HEK293T (cell line): ENCODE measurements at regions not wholly inside any gene's neighbourhood (a gene's known extent, or its start where the extent isn't known, plus 50 kb on each side); places are given as distances from the start of the nearest gene placed in this dataset.

Source experiments
- CTCF ChIA-PET: fragments of 350-600 bp; formaldehyde crosslinking; extraction: SDS; loops from one replicate; lab custom pipeline; 2021; ENCODE audit warnings: antibody characterized with exemption, inconsistent platforms; lab: Yijun Ruan, JAX
- POLR2A ChIA-PET: fragments of 350-600 bp; formaldehyde crosslinking; extraction: SDS; loops from one replicate; lab custom pipeline; 2020; ENCODE audit warnings: antibody characterized with exemption, inconsistent platforms; lab: Yijun Ruan, JAX
- DNase-seq: peaks from one replicate; pipeline ENCODE4 v3.0.0; 2012; ENCODE audit warnings: mixed read lengths; ENCODE audit errors: extremely low spot score
- ARNT ChIP-seq: fragments of 450-650 bp; IDR thresholded peaks from 2 replicates; pipeline ENCODE4 v1.6.1; 2017; ENCODE audit warnings: mild to moderate bottlenecking
- BHLHE40 ChIP-seq: fragments of 450-650 bp; IDR thresholded peaks from 2 replicates; pipeline ENCODE4 v1.6.1; 2016; ENCODE audit warnings: mild to moderate bottlenecking, moderate library complexity, borderline replicate concordance
- CTBP1 ChIP-seq: fragments of 450-650 bp; IDR thresholded peaks from 2 replicates; pipeline ENCODE4 v1.6.1; 2016; ENCODE audit warnings: borderline replicate concordance
- ELF4 ChIP-seq: fragments of 450-650 bp; IDR thresholded peaks from 2 replicates; pipeline ENCODE4 v1.6.1; 2017; ENCODE audit warnings: antibody characterized with exemption
- FOXA1 ChIP-seq: fragments of 450-650 bp; IDR thresholded peaks from 2 replicates; pipeline ENCODE4 v1.6.1; 2016; ENCODE audit warnings: mild to moderate bottlenecking
- FOXK2 ChIP-seq: fragments of 450-650 bp; IDR thresholded peaks from 2 replicates; pipeline ENCODE4 v1.6.1; 2016; ENCODE audit warnings: mild to moderate bottlenecking
- FOXM1 ChIP-seq: fragments of 450-650 bp; IDR thresholded peaks from 2 replicates; pipeline ENCODE4 v1.6.1; 2017; ENCODE audit warnings: mild to moderate bottlenecking, borderline replicate concordance
- HDGF ChIP-seq: fragments of 450-650 bp; IDR thresholded peaks from 2 replicates; pipeline ENCODE4 v1.6.1; 2017; ENCODE audit warnings: antibody characterized with exemption, borderline replicate concordance
- L3MBTL2 ChIP-seq: fragments of 450-650 bp; conservative IDR thresholded peaks from 2 replicates; pipeline ENCODE4 v1.6.1; 2016; ENCODE audit warnings: mild to moderate bottlenecking
- LEF1 ChIP-seq: fragments of 450-650 bp; IDR thresholded peaks from 2 replicates; pipeline ENCODE4 v1.6.1; 2017; ENCODE audit warnings: mild to moderate bottlenecking, borderline replicate concordance
- NFRKB ChIP-seq: fragments of 450-650 bp; IDR thresholded peaks from 2 replicates; pipeline ENCODE4 v1.6.1; 2016; ENCODE audit warnings: mild to moderate bottlenecking, moderate library complexity
- PKNOX1 ChIP-seq: fragments of 450-650 bp; IDR thresholded peaks from 2 replicates; pipeline ENCODE4 v1.6.1; 2016
- SP1 ChIP-seq: fragments of 450-650 bp; IDR thresholded peaks from 2 replicates; pipeline ENCODE4 v1.6.1; 2017
- SUZ12 ChIP-seq: fragments of 450-650 bp; IDR thresholded peaks from 2 replicates; pipeline ENCODE4 v1.6.1; 2016; ENCODE audit warnings: mild to moderate bottlenecking
- TARDBP ChIP-seq: fragments of 450-650 bp; IDR thresholded peaks from 2 replicates; pipeline ENCODE4 v1.6.1; 2016
- ZNF384 ChIP-seq: fragments of 450-650 bp; IDR thresholded peaks from 2 replicates; pipeline ENCODE4 v1.6.1; 2016

GRCh38 chr9:108617676-108618075, 238.1 kb downstream of the ACTL7B start:
- ChIA-PET POLR2A (no interaction called here), CTCF (no interaction called here)
- TF ChIP-seq HDGF = no peak
- TF ChIP-seq TARDBP = no peak
- TF ChIP-seq SUZ12 = no peak
- no peak for TF ChIP-seq FOXK2
- TF ChIP-seq ELF4 = no peak
- TF ChIP-seq PKNOX1 = no peak
- no peak for TF ChIP-seq ZNF384
- TF ChIP-seq LEF1 = no peak
- TF ChIP-seq ARNT = no peak
- no peak for TF ChIP-seq FOXA1
- no peak for TF ChIP-seq BHLHE40
- no peak for TF ChIP-seq CTBP1
- TF ChIP-seq SP1 = no peak
- no peak for TF ChIP-seq FOXM1
- TF ChIP-seq NFRKB = no peak
- TF ChIP-seq L3MBTL2 = no peak
- DNase-seq = no peak

- no peak for DNase-seq
- no peak for TF ChIP-seq SUZ12
- TF ChIP-seq L3MBTL2 = no peak
- no peak for TF ChIP-seq BHLHE40
- CTCF ChIA-PET = interaction anchor here (0.5 kb wide), 1 partner anchor 96 kb away, joined by 3 read pairs; no protein-coding TSS in a partner anchor
- POLR2A ChIA-PET = no interaction called here
Measured at GRCh38 chr9:108615152-108615551, 240.6 kb downstream of the ACTL7B start.

- POLR2A ChIA-PET = no interaction called here
- no peak for DNase-seq
- no peak for TF ChIP-seq L3MBTL2
- no peak for TF ChIP-seq PKNOX1
- TF ChIP-seq HDGF = no peak
- no peak for TF ChIP-seq NFRKB
- TF ChIP-seq ELF4 = no peak
- TF ChIP-seq LEF1 = no peak
- no peak for TF ChIP-seq BHLHE40
- TF ChIP-seq SUZ12 = no peak
- no peak for TF ChIP-seq CTBP1
- no peak for TF ChIP-seq ZNF384
- no peak for TF ChIP-seq FOXA1
- TF ChIP-seq FOXK2 = no peak
- no peak for TF ChIP-seq SP1
- TF ChIP-seq TARDBP = no peak
- no peak for TF ChIP-seq ARNT
- TF ChIP-seq FOXM1 = no peak
- CTCF ChIA-PET = no interaction called here
Measured at GRCh38 chr9:108612513-108612912, 243.3 kb downstream of the ACTL7B start.

GRCh38 chr9:108609897-108610253, 245.9 kb downstream of the ACTL7B start:
- TF ChIP-seq PKNOX1 = no peak
- TF ChIP-seq ZNF384 = no peak
- TF ChIP-seq FOXA1 = no peak
- no peak for TF ChIP-seq SP1
- no peak for TF ChIP-seq HDGF
- TF ChIP-seq NFRKB = no peak
- no peak for TF ChIP-seq LEF1
- no peak for TF ChIP-seq L3MBTL2
- TF ChIP-seq SUZ12 = no peak
- no peak for TF ChIP-seq FOXK2
- TF ChIP-seq CTBP1 = no peak
- TF ChIP-seq TARDBP = no peak
- TF ChIP-seq ELF4 = no peak
- TF ChIP-seq BHLHE40 = no peak
- no peak for TF ChIP-seq FOXM1
- TF ChIP-seq ARNT = no peak
- POLR2A ChIA-PET = no interaction called here

GRCh38 chr9:108609227-108609896, 246.4 kb downstream of the ACTL7B start:
- POLR2A ChIA-PET = no interaction called here
- no peak for DNase-seq
- no peak for TF ChIP-seq BHLHE40
- TF ChIP-seq FOXK2 = no peak
- TF ChIP-seq ELF4 = no peak
- TF ChIP-seq FOXA1 = no peak
- CTCF ChIA-PET = no interaction called here

More at GRCh38 chr9:108609897-108610253, 245.9 kb downstream of the ACTL7B start:
- CTCF ChIA-PET = no interaction called here
- DNase-seq = no peak

GRCh38 chr9:108607607-108608006, 248.2 kb downstream of the ACTL7B start:
- DNase-seq = no peak
- CTCF ChIA-PET = no interaction called here
- POLR2A ChIA-PET = no interaction called here
- no peak for TF ChIP-seq CTBP1

GRCh38 chr9:108606401-108606800, 249.4 kb downstream of the ACTL7B start:
- POLR2A ChIA-PET = no interaction called here
- TF ChIP-seq HDGF (no peak), L3MBTL2 (no peak), FOXK2 (no peak), ELF4 (no peak), ARNT (no peak), BHLHE40 (no peak), NFRKB (no peak), CTBP1 (no peak), SP1 (no peak), LEF1 (no peak), FOXM1 (no peak), SUZ12 (no peak), TARDBP (no peak), ZNF384 (no peak), PKNOX1 (no peak), FOXA1 (no peak)
- CTCF ChIA-PET = no interaction called here
- no peak for DNase-seq
